HCT116 (cell line): ENCODE measurements at regions not wholly inside any gene's neighbourhood (a gene's known extent, or its start where the extent isn't known, plus 50 kb on each side); places are given as distances from the start of the nearest gene placed in this dataset.

Experiments used
- ATAC-seq: fragments of 200-7000 bp; cut with Tn5 transposase; 2 replicates; pipeline ENCODE4 v1.9.1; 2020; ENCODE audit warnings: mild to moderate bottlenecking, moderate library complexity
- BruUV-seq: library from RNA; stranded (reverse); fragments of 400-500 nt; replicated peaks from 2 replicates; lab custom pipeline; 2021; lab: Mats Ljungman, UMichigan
- CTCF ChIA-PET: fragments of 300-600 bp; sonication (Branson Sonifier 250); formaldehyde crosslinking; loops from one replicate; lab custom pipeline; 2021; ENCODE audit warnings: antibody characterized with exemption; lab: Charles Lee
- POLR2A ChIA-PET: fragments of 300-600, 350-600 bp; sonication (Branson Sonifier 250); formaldehyde crosslinking; loops from one replicate; lab custom pipeline; 2021; ENCODE audit warnings: antibody characterized with exemption; lab: Charles Lee
- RAD21 ChIA-PET, 2 experiments: fragments of 300-600 bp; sonication (Branson Sonifier 250); formaldehyde crosslinking; loops; one replicate each; lab custom pipeline; 2023; ENCODE audit warnings: low total read pairs in 2 of 2; ENCODE audit not compliant: uncharacterized antibody in 2 of 2, unreplicated experiment in 2 of 2, low non-redundant PET in 1 of 2; lab: Charles Lee
- DNase-seq: peaks from one replicate; pipeline ENCODE4 v3.0.0-alpha.2; 2010; ENCODE audit warnings: low read depth, low spot score
- H2AFZ ChIP-seq: fragments of 200-600 bp; shearing (Covaris generic), sonication (generic); 2 replicates; pipeline ENCODE4 v1.6.1; 2017; ENCODE audit warnings: low read depth, mixed run types, mixed read lengths, antibody characterized with exemption, low read length; ENCODE audit not compliant: poor library complexity, severe bottlenecking
- H3K27ac ChIP-seq: 2 replicates; pipeline ENCODE4 v1.5.1; 2012; ENCODE audit warnings: low read depth, low read length
- H3K27me3 ChIP-seq: fragments of 200-600 bp; sonication (generic); 2 replicates; pipeline ENCODE4 v1.6.1; 2016; ENCODE audit warnings: mixed run types, low read length, mixed read lengths; ENCODE audit not compliant: insufficient read depth
- H3K36me3 ChIP-seq, 2 experiments: fragments of 200-500 bp in 1 of 2; fragments of 200-600 bp in 1 of 2; sonication (Bioruptor generic) in 1 of 2; sonication (generic) in 1 of 2; 2 replicates each; pipeline versions ENCODE4 v1.5.1 to v1.6.1; 2014 to 2016; ENCODE audit warnings: low read length in 2 of 2, inconsistent platforms in 1 of 2, mixed read lengths in 1 of 2, mixed run types in 1 of 2; ENCODE audit not compliant: insufficient read depth in 2 of 2, control insufficient read depth in 1 of 2
- H3K4me1 ChIP-seq, 2 experiments: fragments of 200-600 bp in 1 of 2; sonication (generic) in 1 of 2; 2 replicates each; pipeline versions ENCODE4 v1.5.1 to v1.6.1; 2012 to 2017; ENCODE audit warnings: low read length in 2 of 2, inconsistent platforms in 1 of 2, mild to moderate bottlenecking in 1 of 2, mixed read lengths in 1 of 2, mixed run types in 1 of 2, moderate library complexity in 1 of 2; ENCODE audit not compliant: insufficient read depth in 2 of 2, control insufficient read depth in 1 of 2
- H3K4me2 ChIP-seq: fragments of 200-600 bp; sonication (generic); 2 replicates; pipeline ENCODE4 v1.6.1; 2017; ENCODE audit warnings: mixed run types, low read length, mixed read lengths
- H3K4me3 ChIP-seq, 2 experiments: fragments of 200-600 bp in 1 of 2; sonication (generic) in 1 of 2; replicated peaks in 1 of 2; 2 replicates each; pipeline ENCODE4 v1.5.1; 2011 to 2016; ENCODE audit warnings: low read length in 2 of 2, control low read depth in 1 of 2, low read depth in 1 of 2, mild to moderate bottlenecking in 1 of 2, mixed read lengths in 1 of 2, mixed run types in 1 of 2
- H3K79me2 ChIP-seq: fragments of 200-600 bp; sonication (generic); 2 replicates; pipeline ENCODE4 v1.6.1; 2017; ENCODE audit warnings: mild to moderate bottlenecking, mixed run types, low read length, moderate library complexity, mixed read lengths; ENCODE audit not compliant: insufficient read depth
- H3K9ac ChIP-seq: fragments of 200-600 bp; sonication (generic); 2 replicates; pipeline ENCODE4 v1.6.1; 2016; ENCODE audit warnings: low read length, mixed read lengths
- H3K9me2 ChIP-seq: fragments of 200-600 bp; sonication (generic), shearing (Covaris generic); 2 replicates; pipeline ENCODE4 v1.6.1; 2017; ENCODE audit warnings: mixed run types, mild to moderate bottlenecking, moderate library complexity; ENCODE audit not compliant: insufficient read depth
- H3K9me3 ChIP-seq, 2 experiments: fragments of 200-500 bp in 1 of 2; fragments of 200-600 bp in 1 of 2; sonication (Bioruptor generic) in 1 of 2; sonication (generic) in 1 of 2; 2 replicates each; pipeline ENCODE4 v1.6.1; 2014 to 2017; ENCODE audit warnings: low read length in 2 of 2, mixed read lengths in 2 of 2, inconsistent platforms in 1 of 2, low read depth in 1 of 2, mild to moderate bottlenecking in 1 of 2, mixed run types in 1 of 2, moderate library complexity in 1 of 2; ENCODE audit not compliant: control insufficient read depth in 1 of 2, insufficient read depth in 1 of 2
- H4K20me1 ChIP-seq: fragments of 200-600 bp; sonication (generic), shearing (Covaris generic); 2 replicates; pipeline ENCODE4 v1.6.1; 2017; ENCODE audit warnings: mixed run types, mild to moderate bottlenecking, moderate library complexity; ENCODE audit not compliant: insufficient read depth
- CBX3 ChIP-seq: IDR thresholded peaks from 2 replicates; pipeline ENCODE4 v1.6.1; 2012; ENCODE audit warnings: low read depth
- CEBPB ChIP-seq: IDR thresholded peaks from 2 replicates; pipeline ENCODE4 v1.6.1; 2012; ENCODE audit warnings: low read depth
- EGR1 ChIP-seq: IDR thresholded peaks from 2 replicates; pipeline ENCODE4 v1.6.1; 2012; ENCODE audit warnings: low read depth
- ELF1 ChIP-seq: IDR thresholded peaks from 2 replicates; pipeline ENCODE4 v1.6.1; 2012; ENCODE audit warnings: low read depth, borderline replicate concordance
- EZH2phosphoT487 ChIP-seq: fragments of 200-600 bp; IDR thresholded peaks from 2 replicates; pipeline ENCODE4 v1.6.1; 2018; ENCODE audit warnings: antibody characterized with exemption, borderline replicate concordance
- FOSL1 ChIP-seq: IDR thresholded peaks from 2 replicates; pipeline ENCODE4 v1.6.1; 2012; ENCODE audit warnings: low read depth
- POLR2A ChIP-seq: IDR thresholded peaks from 2 replicates; pipeline ENCODE4 v1.7.0; 2011; ENCODE audit warnings: borderline replicate concordance; ENCODE audit not compliant: insufficient read depth, insufficient read length; ENCODE audit errors: extremely low read depth
- POLR2AphosphoS5 ChIP-seq: IDR thresholded peaks from 2 replicates; pipeline ENCODE4 v1.6.1; 2011; ENCODE audit warnings: mild to moderate bottlenecking, low read depth, low read length, moderate library complexity
- RAD21 ChIP-seq: IDR thresholded peaks from 2 replicates; pipeline ENCODE4 v1.6.1; 2012; ENCODE audit warnings: low read depth, mild to moderate bottlenecking
- SIN3A ChIP-seq: IDR thresholded peaks from 2 replicates; pipeline ENCODE4 v1.6.1; 2012; ENCODE audit warnings: low read depth
- SP1 ChIP-seq: IDR thresholded peaks from 2 replicates; pipeline ENCODE4 v1.6.1; 2012; ENCODE audit warnings: low read depth
- TCF7L2 ChIP-seq: IDR thresholded peaks from 2 replicates; pipeline ENCODE4 v1.7.0; 2011; ENCODE audit warnings: borderline replicate concordance, inconsistent platforms; ENCODE audit not compliant: insufficient read depth, insufficient read length; ENCODE audit errors: extremely low read depth
- YY1 ChIP-seq: IDR thresholded peaks from 2 replicates; pipeline ENCODE4 v1.6.1; 2011; ENCODE audit warnings: low read length, low read depth, moderate library complexity, mild to moderate bottlenecking; ENCODE audit not compliant: insufficient replicate concordance; ENCODE audit errors: extremely low read depth
- ZFX ChIP-seq: fragments of 450-650 bp; IDR thresholded peaks from 2 replicates; pipeline ENCODE4 v1.6.1; 2017
- ZNF274 ChIP-seq: fragments of 200-500 bp; sonication (Bioruptor generic); IDR thresholded peaks from 2 replicates; pipeline ENCODE4 v1.6.1; 2014; ENCODE audit warnings: mild to moderate bottlenecking, low read depth, low read length, inconsistent platforms
- intact Hi-C: fragments of 100-400 bp; cut with micrococcal nuclease; formaldehyde crosslinking; loops from 2 replicates; pipeline ENCODE4 v1.10.0; 2022
- TF ChIP-seq, protein P1 (sequence below): IDR thresholded peaks from 2 replicates; pipeline ENCODE4 v1.6.1; 2012; ENCODE audit warnings: low read depth
- TF ChIP-seq, protein P2 (sequence below): IDR thresholded peaks from 2 replicates; pipeline ENCODE4 v1.6.1; 2012
- TF ChIP-seq, protein P3 (sequence below), 3 experiments: fragments of 200-600 bp in 1 of 3; sonication (generic) in 1 of 3; IDR thresholded peaks in 2 of 3; conservative IDR thresholded peaks in 1 of 3; 2 replicates each; pipeline ENCODE4 v1.5.1; 2012 to 2017; ENCODE audit warnings: low read depth in 2 of 3, low read length in 2 of 3, antibody characterized with exemption in 1 of 3, borderline replicate concordance in 1 of 3, control low read depth in 1 of 3, mild to moderate bottlenecking in 1 of 3, mixed read lengths in 1 of 3, mixed run types in 1 of 3, moderate library complexity in 1 of 3; ENCODE audit not compliant: insufficient read depth in 1 of 3
- TF ChIP-seq, protein P4 (sequence below): IDR thresholded peaks from 2 replicates; pipeline ENCODE4 v1.6.1; 2012
- TF ChIP-seq, protein P5 (sequence below): IDR thresholded peaks from 2 replicates; pipeline ENCODE4 v1.6.1; 2011; ENCODE audit warnings: mild to moderate bottlenecking, low read length, moderate library complexity; ENCODE audit not compliant: insufficient replicate concordance; ENCODE audit errors: extremely low read depth

DNA sequence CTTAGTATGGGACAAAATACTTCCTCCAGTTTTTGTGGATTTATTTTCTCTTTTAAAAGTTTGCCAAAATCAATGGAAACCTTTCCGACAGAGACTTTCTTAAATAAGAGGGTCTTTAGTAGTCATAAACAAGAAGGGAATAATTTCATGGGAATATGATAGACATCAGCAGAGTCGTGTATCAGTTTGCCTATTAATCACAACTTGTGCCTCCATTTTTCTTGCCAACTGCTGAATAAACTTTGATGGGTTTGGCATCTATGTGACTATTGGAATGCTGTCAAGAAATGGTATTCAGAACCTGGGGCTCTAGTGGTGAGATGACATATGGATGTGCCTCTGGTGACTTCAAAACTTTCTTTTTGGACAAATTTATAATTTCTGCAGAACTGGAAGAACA is 1668.2 kb downstream of the MAT2B start:
- no peak for ATAC-seq
- H3K9ac ChIP-seq = no peak overlapping the region
- DNase-seq = no peak
- TF ChIP-seq YY1 (no peak), EZH2phosphoT487 (no peak), POLR2A (no peak), CBX3 (no peak), POLR2AphosphoS5 (no peak), TCF7L2 (no peak), CEBPB (no peak), ZNF274 (no peak), ELF1 (no peak), ZFX (no peak), RAD21 (no peak), SP1 (no peak), FOSL1 (no peak), EGR1 (no peak), SIN3A (no peak)
- TF ChIP-seq, protein P1, sequence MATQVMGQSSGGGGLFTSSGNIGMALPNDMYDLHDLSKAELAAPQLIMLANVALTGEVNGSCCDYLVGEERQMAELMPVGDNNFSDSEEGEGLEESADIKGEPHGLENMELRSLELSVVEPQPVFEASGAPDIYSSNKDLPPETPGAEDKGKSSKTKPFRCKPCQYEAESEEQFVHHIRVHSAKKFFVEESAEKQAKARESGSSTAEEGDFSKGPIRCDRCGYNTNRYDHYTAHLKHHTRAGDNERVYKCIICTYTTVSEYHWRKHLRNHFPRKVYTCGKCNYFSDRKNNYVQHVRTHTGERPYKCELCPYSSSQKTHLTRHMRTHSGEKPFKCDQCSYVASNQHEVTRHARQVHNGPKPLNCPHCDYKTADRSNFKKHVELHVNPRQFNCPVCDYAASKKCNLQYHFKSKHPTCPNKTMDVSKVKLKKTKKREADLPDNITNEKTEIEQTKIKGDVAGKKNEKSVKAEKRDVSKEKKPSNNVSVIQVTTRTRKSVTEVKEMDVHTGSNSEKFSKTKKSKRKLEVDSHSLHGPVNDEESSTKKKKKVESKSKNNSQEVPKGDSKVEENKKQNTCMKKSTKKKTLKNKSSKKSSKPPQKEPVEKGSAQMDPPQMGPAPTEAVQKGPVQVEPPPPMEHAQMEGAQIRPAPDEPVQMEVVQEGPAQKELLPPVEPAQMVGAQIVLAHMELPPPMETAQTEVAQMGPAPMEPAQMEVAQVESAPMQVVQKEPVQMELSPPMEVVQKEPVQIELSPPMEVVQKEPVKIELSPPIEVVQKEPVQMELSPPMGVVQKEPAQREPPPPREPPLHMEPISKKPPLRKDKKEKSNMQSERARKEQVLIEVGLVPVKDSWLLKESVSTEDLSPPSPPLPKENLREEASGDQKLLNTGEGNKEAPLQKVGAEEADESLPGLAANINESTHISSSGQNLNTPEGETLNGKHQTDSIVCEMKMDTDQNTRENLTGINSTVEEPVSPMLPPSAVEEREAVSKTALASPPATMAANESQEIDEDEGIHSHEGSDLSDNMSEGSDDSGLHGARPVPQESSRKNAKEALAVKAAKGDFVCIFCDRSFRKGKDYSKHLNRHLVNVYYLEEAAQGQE = no peak
- TF ChIP-seq, protein P2, sequence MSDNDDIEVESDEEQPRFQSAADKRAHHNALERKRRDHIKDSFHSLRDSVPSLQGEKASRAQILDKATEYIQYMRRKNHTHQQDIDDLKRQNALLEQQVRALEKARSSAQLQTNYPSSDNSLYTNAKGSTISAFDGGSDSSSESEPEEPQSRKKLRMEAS = no peak
- TF ChIP-seq, protein P3, sequence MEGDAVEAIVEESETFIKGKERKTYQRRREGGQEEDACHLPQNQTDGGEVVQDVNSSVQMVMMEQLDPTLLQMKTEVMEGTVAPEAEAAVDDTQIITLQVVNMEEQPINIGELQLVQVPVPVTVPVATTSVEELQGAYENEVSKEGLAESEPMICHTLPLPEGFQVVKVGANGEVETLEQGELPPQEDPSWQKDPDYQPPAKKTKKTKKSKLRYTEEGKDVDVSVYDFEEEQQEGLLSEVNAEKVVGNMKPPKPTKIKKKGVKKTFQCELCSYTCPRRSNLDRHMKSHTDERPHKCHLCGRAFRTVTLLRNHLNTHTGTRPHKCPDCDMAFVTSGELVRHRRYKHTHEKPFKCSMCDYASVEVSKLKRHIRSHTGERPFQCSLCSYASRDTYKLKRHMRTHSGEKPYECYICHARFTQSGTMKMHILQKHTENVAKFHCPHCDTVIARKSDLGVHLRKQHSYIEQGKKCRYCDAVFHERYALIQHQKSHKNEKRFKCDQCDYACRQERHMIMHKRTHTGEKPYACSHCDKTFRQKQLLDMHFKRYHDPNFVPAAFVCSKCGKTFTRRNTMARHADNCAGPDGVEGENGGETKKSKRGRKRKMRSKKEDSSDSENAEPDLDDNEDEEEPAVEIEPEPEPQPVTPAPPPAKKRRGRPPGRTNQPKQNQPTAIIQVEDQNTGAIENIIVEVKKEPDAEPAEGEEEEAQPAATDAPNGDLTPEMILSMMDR (IDR thresholded peaks at IDR 0.05 in 2 of 3, conservative IDR thresholded peaks at IDR 0.05 in 1 of 3; ENCODE audit: borderline replicate concordance in 1 of 3, insufficient read depth in 1 of 3, low read depth in 2 of 3, low read length in 2 of 3) = no peak
- TF ChIP-seq, protein P4, sequence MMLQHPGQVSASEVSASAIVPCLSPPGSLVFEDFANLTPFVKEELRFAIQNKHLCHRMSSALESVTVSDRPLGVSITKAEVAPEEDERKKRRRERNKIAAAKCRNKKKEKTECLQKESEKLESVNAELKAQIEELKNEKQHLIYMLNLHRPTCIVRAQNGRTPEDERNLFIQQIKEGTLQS = no peak
- TF ChIP-seq, protein P5, sequence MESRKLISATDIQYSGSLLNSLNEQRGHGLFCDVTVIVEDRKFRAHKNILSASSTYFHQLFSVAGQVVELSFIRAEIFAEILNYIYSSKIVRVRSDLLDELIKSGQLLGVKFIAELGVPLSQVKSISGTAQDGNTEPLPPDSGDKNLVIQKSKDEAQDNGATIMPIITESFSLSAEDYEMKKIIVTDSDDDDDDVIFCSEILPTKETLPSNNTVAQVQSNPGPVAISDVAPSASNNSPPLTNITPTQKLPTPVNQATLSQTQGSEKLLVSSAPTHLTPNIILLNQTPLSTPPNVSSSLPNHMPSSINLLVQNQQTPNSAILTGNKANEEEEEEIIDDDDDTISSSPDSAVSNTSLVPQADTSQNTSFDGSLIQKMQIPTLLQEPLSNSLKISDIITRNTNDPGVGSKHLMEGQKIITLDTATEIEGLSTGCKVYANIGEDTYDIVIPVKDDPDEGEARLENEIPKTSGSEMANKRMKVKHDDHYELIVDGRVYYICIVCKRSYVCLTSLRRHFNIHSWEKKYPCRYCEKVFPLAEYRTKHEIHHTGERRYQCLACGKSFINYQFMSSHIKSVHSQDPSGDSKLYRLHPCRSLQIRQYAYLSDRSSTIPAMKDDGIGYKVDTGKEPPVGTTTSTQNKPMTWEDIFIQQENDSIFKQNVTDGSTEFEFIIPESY = no peak
- intact Hi-C loops = no loop called here
- H3K27ac ChIP-seq = no peak overlapping the region
- no peaks in the 10 kb centered on the region for H3K27me3 ChIP-seq
- H3K36me3 ChIP-seq = no peaks in the 10 kb centered on the region
- ChIA-PET RAD21 (no interaction called here), POLR2A (no interaction called here), CTCF (no interaction called here)
- H3K4me2 ChIP-seq = no peak overlapping the region
- no peaks in the 10 kb centered on the region for H3K79me2 ChIP-seq
- H3K4me1 ChIP-seq = no peaks in the 10 kb centered on the region
- no peaks in the 10 kb centered on the region for H3K9me2 ChIP-seq
- no TSS peak for BruUV-seq
- H2AFZ ChIP-seq = no peak overlapping the region
- no peak overlapping the region for H3K4me3 ChIP-seq
- H3K9me3 ChIP-seq = peaks cover 5 to 18% of the 10 kb centered on the region in 2 experiments; a peak in 2 of 4 replicates
- H4K20me1 ChIP-seq = no peaks in the 10 kb centered on the region; the same call in 1 of the 2 replicates
